ENCODE measurements at regions not wholly inside any gene's neighbourhood (a gene's known extent, or its start where the extent isn't known, plus 50 kb on each side); places are given as distances from the start of the nearest gene placed in this dataset.
A peak's percentile ranks its signal among the peaks of the same experiment; 100 is the strongest.

- TF ChIP-seq, protein P1, sequence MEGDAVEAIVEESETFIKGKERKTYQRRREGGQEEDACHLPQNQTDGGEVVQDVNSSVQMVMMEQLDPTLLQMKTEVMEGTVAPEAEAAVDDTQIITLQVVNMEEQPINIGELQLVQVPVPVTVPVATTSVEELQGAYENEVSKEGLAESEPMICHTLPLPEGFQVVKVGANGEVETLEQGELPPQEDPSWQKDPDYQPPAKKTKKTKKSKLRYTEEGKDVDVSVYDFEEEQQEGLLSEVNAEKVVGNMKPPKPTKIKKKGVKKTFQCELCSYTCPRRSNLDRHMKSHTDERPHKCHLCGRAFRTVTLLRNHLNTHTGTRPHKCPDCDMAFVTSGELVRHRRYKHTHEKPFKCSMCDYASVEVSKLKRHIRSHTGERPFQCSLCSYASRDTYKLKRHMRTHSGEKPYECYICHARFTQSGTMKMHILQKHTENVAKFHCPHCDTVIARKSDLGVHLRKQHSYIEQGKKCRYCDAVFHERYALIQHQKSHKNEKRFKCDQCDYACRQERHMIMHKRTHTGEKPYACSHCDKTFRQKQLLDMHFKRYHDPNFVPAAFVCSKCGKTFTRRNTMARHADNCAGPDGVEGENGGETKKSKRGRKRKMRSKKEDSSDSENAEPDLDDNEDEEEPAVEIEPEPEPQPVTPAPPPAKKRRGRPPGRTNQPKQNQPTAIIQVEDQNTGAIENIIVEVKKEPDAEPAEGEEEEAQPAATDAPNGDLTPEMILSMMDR (conservative IDR thresholded peaks at IDR 0.05), result no peak
- no peak overlapping the region for H3K27ac ChIP-seq
These were observed 183.7 kb upstream of the KLF6 start for GRCh38 chr10:3968727-3969126.

DNA sequence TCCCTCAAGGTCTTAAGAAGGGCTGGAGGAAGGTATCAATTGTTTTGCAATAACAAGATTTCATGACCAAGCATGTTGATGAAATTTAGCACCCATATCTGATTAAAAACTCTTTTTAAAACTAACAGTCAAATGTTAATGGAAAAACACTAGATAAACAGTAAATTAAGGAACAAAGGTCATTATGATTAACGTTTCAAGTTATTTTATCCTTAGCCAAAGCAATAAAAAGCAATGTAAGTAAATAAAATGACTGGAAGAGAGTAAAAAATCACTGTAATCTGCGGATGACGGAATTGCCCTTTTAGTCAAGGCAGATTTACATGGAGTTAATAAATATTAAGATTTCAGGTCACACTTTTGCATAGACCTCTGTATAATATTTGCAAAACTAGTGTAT lies 179.5 kb upstream of the KLF6 start:
- H3K27ac ChIP-seq, result no peak overlapping the region
- TF ChIP-seq, protein P1 (conservative IDR thresholded peaks at IDR 0.05), result no peak

DNA sequence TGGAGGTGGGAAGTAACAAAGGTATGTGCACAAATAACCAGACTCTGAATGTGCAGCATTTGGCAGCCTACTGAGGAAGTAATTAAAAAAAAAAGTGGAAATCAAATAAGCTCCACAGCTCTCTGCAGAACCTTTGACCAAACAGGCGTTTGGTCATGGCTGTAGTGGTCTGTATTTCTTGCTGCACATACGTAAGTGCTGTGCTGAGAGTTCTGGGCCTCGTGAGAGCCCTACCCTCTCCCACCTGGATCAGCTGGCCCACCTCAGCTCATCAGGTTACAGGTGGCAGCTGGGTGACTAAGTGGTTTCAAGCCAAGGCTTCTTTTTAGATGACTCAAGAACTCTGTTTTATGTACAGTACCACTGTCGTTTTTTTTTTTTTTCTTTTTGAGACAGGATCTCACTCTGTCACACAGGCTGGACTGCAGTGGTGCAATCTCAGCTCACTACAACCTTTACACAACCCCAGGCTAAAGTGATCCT lies 178.2 kb upstream of the KLF6 start:
- TF ChIP-seq, protein P1 (conservative IDR thresholded peaks at IDR 0.05), result no peak
- H3K27ac ChIP-seq, result peak overlapping the region; percentile 58

- TF ChIP-seq, protein P1 (conservative IDR thresholded peaks at IDR 0.05), result no peak
- H3K27ac ChIP-seq, result no peak overlapping the region
These were observed 176.1 kb upstream of the KLF6 start for GRCh38 chr10:3961082-3961481.

GRCh38 chr10:3960496-3960895 lies 175.5 kb upstream of the KLF6 start:
- no peak overlapping the region for H3K27ac ChIP-seq
- TF ChIP-seq, protein P1 (conservative IDR thresholded peaks at IDR 0.05), result no peak

DNA sequence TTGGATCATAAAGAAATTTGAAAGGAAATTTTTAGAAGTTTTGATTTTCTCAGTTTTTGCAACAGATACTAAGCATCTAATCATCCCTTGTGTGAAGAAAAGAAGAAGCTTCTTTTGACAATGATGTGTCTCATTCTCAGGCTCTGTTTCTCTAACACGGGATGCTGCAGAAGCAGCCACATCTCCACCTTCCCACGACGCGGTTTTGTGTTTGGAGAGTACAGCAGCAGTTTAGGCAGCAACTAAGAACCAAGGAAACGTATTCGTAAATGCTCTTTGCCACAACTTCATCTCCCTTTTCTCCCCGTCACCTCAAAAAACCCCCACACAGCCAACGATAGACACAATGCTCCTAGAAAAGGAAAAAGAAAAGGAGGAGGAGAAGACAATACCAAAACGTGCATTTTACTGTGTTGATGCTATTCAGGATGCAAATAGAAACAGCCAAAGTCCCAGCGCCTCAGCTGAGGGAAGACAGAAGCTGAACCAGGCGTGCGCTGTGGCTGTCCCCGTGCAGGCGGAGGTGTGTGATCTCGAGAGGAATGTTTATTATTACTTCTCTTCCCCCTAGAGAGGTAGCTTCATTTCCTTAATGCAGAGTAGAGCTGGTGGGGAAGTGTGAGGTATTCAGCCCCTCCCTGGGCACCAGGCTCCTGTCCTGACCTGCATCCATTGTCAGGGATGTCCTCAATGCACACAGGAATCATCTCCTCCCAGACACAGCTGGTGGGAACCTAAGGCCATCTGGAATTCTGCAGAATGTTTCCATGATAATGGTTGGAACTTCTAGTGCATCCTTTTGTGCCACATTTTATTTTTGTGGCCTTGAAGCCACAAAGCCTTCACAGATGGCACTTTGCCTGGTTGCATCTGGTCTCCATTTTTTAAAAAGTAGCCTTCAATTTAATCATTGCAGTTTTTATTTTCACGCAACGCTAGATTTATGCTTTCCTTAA lies 174.6 kb upstream of the KLF6 start:
- TF ChIP-seq, protein P1 (conservative IDR thresholded peaks at IDR 0.05), result no peak
- no peak overlapping the region for H3K27ac ChIP-seq

DNA sequence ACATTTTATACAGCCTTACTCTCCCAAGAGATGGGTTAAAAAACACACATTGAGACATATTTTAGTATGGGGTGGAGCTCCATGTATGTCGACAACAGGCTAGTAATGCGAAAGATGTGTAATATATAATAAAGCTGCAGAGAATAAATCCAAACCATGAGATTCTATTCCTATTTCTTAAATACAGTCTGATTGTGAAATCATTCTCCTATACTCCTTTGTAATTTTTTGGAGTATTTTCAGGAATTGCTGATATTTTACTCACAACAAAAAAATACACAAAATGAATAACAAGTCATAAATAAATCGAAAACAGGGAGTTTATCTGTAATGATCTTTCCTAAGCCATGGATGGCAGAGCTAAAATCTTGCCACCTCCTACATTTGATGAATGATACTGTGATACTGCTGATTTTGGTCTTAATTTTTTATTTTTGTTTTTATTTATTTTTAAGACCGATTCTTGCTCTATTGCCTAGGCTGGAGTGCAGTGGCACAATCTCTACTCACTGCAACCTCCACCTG lies 173.5 kb upstream of the KLF6 start:
- no peak overlapping the region for H3K27ac ChIP-seq

More for the DNA sequence above, 173.5 kb upstream of the KLF6 start:
- TF ChIP-seq, protein P1 (conservative IDR thresholded peaks at IDR 0.05), result no peak

Measured in VCaP (cell line).